H1 (cell line): ENCODE measurements at regions not wholly inside any gene's neighbourhood (a gene's known extent, or its start where the extent isn't known, plus 50 kb on each side); places are given as distances from the start of the nearest gene placed in this dataset.

Experiments used
- ATF2 ChIP-seq: IDR thresholded peaks from 2 replicates; pipeline ENCODE4 v1.6.1; 2012; ENCODE audit warnings: low read length, inconsistent platforms
- BACH1 ChIP-seq: IDR thresholded peaks from 2 replicates; pipeline ENCODE4 v1.6.1; 2012; ENCODE audit warnings: low read length, improper control_type of control experiment
- CBX5 ChIP-seq: fragments of 300-800, 300-1000 bp; sonication (generic); IDR thresholded peaks from 2 replicates; pipeline ENCODE4 v1.7.1; 2016; ENCODE audit warnings: antibody characterized with exemption, low read length, low read depth
- GABPA ChIP-seq: IDR thresholded peaks from 2 replicates; pipeline ENCODE4 v1.6.1; 2011; ENCODE audit warnings: mild to moderate bottlenecking, low read length, moderate library complexity, borderline replicate concordance; ENCODE audit not compliant: insufficient read depth
- POLR2A ChIP-seq, 2 experiments: IDR thresholded peaks; 1 replicate in 1 of 2; 2 replicates in 1 of 2; pipeline ENCODE4 v1.6.1; 2011; ENCODE audit warnings: low read depth in 2 of 2, low read length in 2 of 2, mild to moderate bottlenecking in 2 of 2; ENCODE audit errors: control extremely low read depth in 1 of 2

- TF ChIP-seq GABPA (no peak), ATF2 (no peak), BACH1 (no peak), POLR2A (IDR thresholded peaks at IDR 0.05; ENCODE audit: control extremely low read depth in 1 of 2, low read depth in 2 of 2, low read length in 2 of 2) (no peak), CBX5 (no peak)
Measured at GRCh38 chr15:91461377-91461776, 361.3 kb downstream of the SV2B start (continued).
